Activated naive CD8-positive, alpha-beta T cell treated with anti-CD3 and anti-CD28 coated beads, Interleukin-2, amount 50 U/mL, for 24 hours (primary cell): ENCODE measurements at regions not wholly inside any gene's neighbourhood (a gene's known extent, or its start where the extent isn't known, plus 50 kb on each side); places are given as distances from the start of the nearest gene placed in this dataset.
"Not testable (repeated sequence)": the region's sequence is repeated elsewhere in the genome, so short reads cannot be mapped to it uniquely, and the experiment has no call there.

Experiments used
- ATAC-seq: fragments of 150-1000 bp; cut with Tn5 transposase; one replicate; pipeline ENCODE4 v1.10.0; 2021
- DNase-seq: peaks from one replicate; pipeline ENCODE4 v3.0.0; 2021
- H3K27ac Mint-ChIP-seq: one replicate; pipeline ENCODE4 v1.8.0; 2021; ENCODE audit warnings: mild to moderate bottlenecking, mixed read lengths
- H3K27me3 Mint-ChIP-seq: one replicate; pipeline ENCODE4 v1.8.0; 2021; ENCODE audit warnings: mixed read lengths
- H3K36me3 Mint-ChIP-seq: one replicate; pipeline ENCODE4 v1.8.0; 2021; ENCODE audit warnings: low read depth, mixed read lengths
- H3K4me1 Mint-ChIP-seq: one replicate; pipeline ENCODE4 v1.8.0; 2021; ENCODE audit warnings: mixed read lengths
- H3K4me3 Mint-ChIP-seq: one replicate; pipeline ENCODE4 v1.8.0; 2021; ENCODE audit warnings: mild to moderate bottlenecking, moderate library complexity, mixed read lengths
- H3K9me3 Mint-ChIP-seq: one replicate; pipeline ENCODE4 v1.8.0; 2021; ENCODE audit warnings: mixed read lengths

GRCh38 chr18:14384961-14385360 lies 158.4 kb downstream of the POTEC start:
- not testable (repeated sequence) for H3K27me3 Mint-ChIP-seq, H3K36me3 Mint-ChIP-seq, H3K4me3 Mint-ChIP-seq, H3K9me3 Mint-ChIP-seq, H3K27ac Mint-ChIP-seq, H3K4me1 Mint-ChIP-seq, ATAC-seq, DNase-seq

- H3K9me3 Mint-ChIP-seq, H3K27me3 Mint-ChIP-seq, H3K4me1 Mint-ChIP-seq, H3K27ac Mint-ChIP-seq, ATAC-seq, DNase-seq, H3K36me3 Mint-ChIP-seq, H3K4me3 Mint-ChIP-seq: not testable (repeated sequence)
Observed at GRCh38 chr18:14382666-14383065, 160.7 kb downstream of the POTEC start.

- not testable (repeated sequence) for H3K27ac Mint-ChIP-seq, ATAC-seq, DNase-seq, H3K4me1 Mint-ChIP-seq, H3K36me3 Mint-ChIP-seq, H3K27me3 Mint-ChIP-seq, H3K9me3 Mint-ChIP-seq, H3K4me3 Mint-ChIP-seq
Observed at GRCh38 chr18:14379489-14379888, 163.9 kb downstream of the POTEC start.

GRCh38 chr18:14378376-14378775 lies 165.0 kb downstream of the POTEC start:
- ATAC-seq, H3K27ac Mint-ChIP-seq, H3K9me3 Mint-ChIP-seq, H3K4me1 Mint-ChIP-seq, H3K4me3 Mint-ChIP-seq, H3K27me3 Mint-ChIP-seq, DNase-seq, H3K36me3 Mint-ChIP-seq: not testable (repeated sequence)

GRCh38 chr18:14361346-14361745 lies 182.1 kb downstream of the POTEC start:
- H3K27me3 Mint-ChIP-seq, ATAC-seq, H3K4me1 Mint-ChIP-seq, H3K4me3 Mint-ChIP-seq, H3K36me3 Mint-ChIP-seq, H3K27ac Mint-ChIP-seq, H3K9me3 Mint-ChIP-seq, DNase-seq: not testable (repeated sequence)

- not testable (repeated sequence) for H3K27ac Mint-ChIP-seq, H3K9me3 Mint-ChIP-seq, H3K4me1 Mint-ChIP-seq, H3K4me3 Mint-ChIP-seq, ATAC-seq, H3K27me3 Mint-ChIP-seq, H3K36me3 Mint-ChIP-seq, DNase-seq
Observed at GRCh38 chr18:14357553-14358297, 185.7 kb downstream of the POTEC start.

GRCh38 chr18:14342170-14342569 lies 201.2 kb downstream of the POTEC start:
- H3K4me3 Mint-ChIP-seq, H3K9me3 Mint-ChIP-seq, H3K27ac Mint-ChIP-seq, H3K27me3 Mint-ChIP-seq, ATAC-seq, H3K36me3 Mint-ChIP-seq, DNase-seq, H3K4me1 Mint-ChIP-seq: not testable (repeated sequence)

- ATAC-seq, H3K4me1 Mint-ChIP-seq, H3K27ac Mint-ChIP-seq, H3K27me3 Mint-ChIP-seq, DNase-seq, H3K9me3 Mint-ChIP-seq, H3K4me3 Mint-ChIP-seq, H3K36me3 Mint-ChIP-seq: not testable (repeated sequence)
Observed at GRCh38 chr18:14336017-14336416, 203.8 kb upstream of the ZNF519 start.

- ATAC-seq, H3K4me1 Mint-ChIP-seq, H3K36me3 Mint-ChIP-seq, H3K4me3 Mint-ChIP-seq, H3K27me3 Mint-ChIP-seq, DNase-seq, H3K27ac Mint-ChIP-seq, H3K9me3 Mint-ChIP-seq: not testable (repeated sequence)
Observed at GRCh38 chr18:14321217-14321616, 189.0 kb upstream of the ZNF519 start.

- H3K9me3 Mint-ChIP-seq, H3K4me3 Mint-ChIP-seq, H3K27me3 Mint-ChIP-seq, H3K36me3 Mint-ChIP-seq, H3K27ac Mint-ChIP-seq, H3K4me1 Mint-ChIP-seq, DNase-seq, ATAC-seq: not testable (repeated sequence)
Observed at GRCh38 chr18:14301255-14301654, 169.0 kb upstream of the ZNF519 start.

GRCh38 chr18:14295081-14295480 lies 162.8 kb upstream of the ZNF519 start:
- not testable (repeated sequence) for H3K27ac Mint-ChIP-seq, H3K36me3 Mint-ChIP-seq, H3K27me3 Mint-ChIP-seq, H3K4me1 Mint-ChIP-seq, DNase-seq, ATAC-seq, H3K9me3 Mint-ChIP-seq, H3K4me3 Mint-ChIP-seq

GRCh38 chr18:14285053-14285452 lies 152.8 kb upstream of the ZNF519 start:
- H3K4me3 Mint-ChIP-seq = no peak overlapping the region
- H3K4me1 Mint-ChIP-seq = no peaks in the 10 kb centered on the region
- no peak overlapping the region for H3K27ac Mint-ChIP-seq
- no peaks in the 10 kb centered on the region for H3K9me3 Mint-ChIP-seq
- ATAC-seq (no peak), DNase-seq (no peak)
- no peaks in the 10 kb centered on the region for H3K36me3 Mint-ChIP-seq
- no peaks in the 10 kb centered on the region for H3K27me3 Mint-ChIP-seq

GRCh38 chr18:14275391-14275790 lies 143.2 kb upstream of the ZNF519 start:
- not testable (repeated sequence) for DNase-seq, H3K4me1 Mint-ChIP-seq, H3K27ac Mint-ChIP-seq, ATAC-seq, H3K9me3 Mint-ChIP-seq, H3K4me3 Mint-ChIP-seq, H3K27me3 Mint-ChIP-seq, H3K36me3 Mint-ChIP-seq

GRCh38 chr18:14265637-14266410 lies 133.6 kb upstream of the ZNF519 start:
- H3K36me3 Mint-ChIP-seq, DNase-seq, H3K4me1 Mint-ChIP-seq, ATAC-seq, H3K9me3 Mint-ChIP-seq, H3K27ac Mint-ChIP-seq, H3K4me3 Mint-ChIP-seq, H3K27me3 Mint-ChIP-seq: not testable (repeated sequence)

- not testable (repeated sequence) for H3K36me3 Mint-ChIP-seq, H3K4me3 Mint-ChIP-seq, ATAC-seq, H3K4me1 Mint-ChIP-seq, H3K27ac Mint-ChIP-seq, DNase-seq, H3K9me3 Mint-ChIP-seq, H3K27me3 Mint-ChIP-seq
Observed at GRCh38 chr18:14262786-14263185, 130.6 kb upstream of the ZNF519 start.
